CD14-positive monocyte (primary cell): ENCODE measurements at regions not wholly inside any gene's neighbourhood (a gene's known extent, or its start where the extent isn't known, plus 50 kb on each side); places are given as distances from the start of the nearest gene placed in this dataset.

Source experiments
- DNase-seq, 3 donors: peaks; one replicate each; pipeline ENCODE4 v3.0.0-alpha.2; 2011 to 2022
- H2AFZ ChIP-seq: 2 replicates; pipeline ENCODE4 v1.6.0; 2012; ENCODE audit warnings: mild to moderate bottlenecking, low read depth, low read length, inconsistent platforms; ENCODE audit not compliant: insufficient read depth, poor library complexity, severe bottlenecking
- H3K27ac ChIP-seq, 2 donors: 1 replicate in 1 of 2; 2 replicates in 1 of 2; pipeline ENCODE4 v1.5.1; 2012 to 2013; ENCODE audit warnings: low read length in 2 of 2, control low read depth in 1 of 2, inconsistent platforms in 1 of 2, low read depth in 1 of 2, mild to moderate bottlenecking in 1 of 2
- H3K27me3 ChIP-seq, 2 donors: one replicate each; pipeline versions ENCODE4 v1.6.0 to v1.6.1; 2011 to 2013; ENCODE audit warnings: low read length in 2 of 2; ENCODE audit not compliant: control insufficient read depth in 2 of 2, insufficient read depth in 2 of 2
- H3K36me3 ChIP-seq, 2 donors: replicated peaks in 1 of 2; 1 replicate in 1 of 2; 2 replicates in 1 of 2; pipeline versions ENCODE4 v1.5.1 to v1.6.1; 2012 to 2013; ENCODE audit warnings: low read length in 2 of 2, control low read depth in 1 of 2, inconsistent platforms in 1 of 2, mild to moderate bottlenecking in 1 of 2; ENCODE audit not compliant: insufficient read depth in 2 of 2, control insufficient read depth in 1 of 2
- H3K4me1 ChIP-seq, 2 donors: 1 replicate in 1 of 2; 2 replicates in 1 of 2; pipeline versions ENCODE4 v1.5.1 to v1.6.1; 2012 to 2013; ENCODE audit warnings: low read length in 2 of 2, control low read depth in 1 of 2, inconsistent platforms in 1 of 2, mild to moderate bottlenecking in 1 of 2, moderate library complexity in 1 of 2; ENCODE audit not compliant: insufficient read depth in 2 of 2, control insufficient read depth in 1 of 2
- H3K4me2 ChIP-seq: replicated peaks from 2 replicates; pipeline ENCODE3; 2012; ENCODE audit warnings: low read length, moderate library complexity, mild to moderate bottlenecking; ENCODE audit not compliant: poor library complexity, severe bottlenecking; ENCODE audit errors: extremely low read depth
- H3K4me3 ChIP-seq, 3 experiments: fragments of 200-600 bp in 1 of 3; sonication (generic) in 1 of 3; replicated peaks in 1 of 3; 1 replicate in 2 of 3; 2 replicates in 1 of 3; pipeline ENCODE4 v1.5.1; 2011 to 2013; ENCODE audit warnings: low read length in 3 of 3, mild to moderate bottlenecking in 3 of 3, control low read depth in 2 of 3, low read depth in 2 of 3, inconsistent platforms in 1 of 3, moderate library complexity in 1 of 3
- H3K79me2 ChIP-seq: 2 replicates; pipeline ENCODE4 v1.6.0; 2012; ENCODE audit warnings: mild to moderate bottlenecking, control low read depth, inconsistent platforms, low read length, moderate library complexity; ENCODE audit not compliant: insufficient read depth
- H3K9ac ChIP-seq: 2 replicates; pipeline ENCODE4 v1.6.0; 2017; ENCODE audit warnings: low read length, mild to moderate bottlenecking; ENCODE audit not compliant: insufficient read depth, poor library complexity, severe bottlenecking
- H3K9me3 ChIP-seq, 2 donors: replicated peaks in 1 of 2; 1 replicate in 1 of 2; 2 replicates in 1 of 2; pipeline versions ENCODE4 v1.5.1 to v1.6.1; 2012 to 2013; ENCODE audit warnings: low read length in 2 of 2, control low read depth in 1 of 2; ENCODE audit not compliant: control insufficient read depth in 1 of 2, insufficient read depth in 1 of 2
- H4K20me1 ChIP-seq: 2 replicates; pipeline ENCODE4 v1.6.0; 2012; ENCODE audit warnings: mild to moderate bottlenecking, low read length, control low read depth, moderate library complexity; ENCODE audit not compliant: insufficient read depth
- H3K27ac Mint-ChIP-seq, 7 donors: one replicate each; pipeline ENCODE4 v1.8.0; 2020; ENCODE audit warnings: mild to moderate bottlenecking in 7 of 7, mixed read lengths in 7 of 7, moderate library complexity in 6 of 7, inconsistent platforms in 2 of 7
- H3K27me3 Mint-ChIP-seq, 3 donors: one replicate each; pipeline ENCODE4 v1.8.0; 2021 to 2022; ENCODE audit warnings: low read depth in 3 of 3, mild to moderate bottlenecking in 3 of 3, mixed read lengths in 3 of 3, moderate library complexity in 3 of 3, inconsistent platforms in 1 of 3
- H3K36me3 Mint-ChIP-seq, 2 donors: one replicate each; pipeline ENCODE4 v1.8.0; 2020; ENCODE audit warnings: mixed read lengths in 2 of 2, inconsistent platforms in 1 of 2, mild to moderate bottlenecking in 1 of 2
- H3K4me1 Mint-ChIP-seq: one replicate; pipeline ENCODE4 v1.8.0; 2020; ENCODE audit warnings: mild to moderate bottlenecking, mixed read lengths
- H3K4me3 Mint-ChIP-seq, 2 donors: one replicate each; pipeline ENCODE4 v1.8.0; 2020; ENCODE audit warnings: mild to moderate bottlenecking in 2 of 2, mixed read lengths in 2 of 2, moderate library complexity in 1 of 2
- H3K9me3 Mint-ChIP-seq, 7 donors: one replicate each; pipeline ENCODE4 v1.8.0; 2020 to 2022; ENCODE audit warnings: mixed read lengths in 7 of 7, mild to moderate bottlenecking in 6 of 7, moderate library complexity in 6 of 7, inconsistent platforms in 2 of 7
- CTCF ChIP-seq: fragments of 200-600 bp; IDR thresholded peaks from one replicate; pipeline ENCODE4 v1.8.0; 2022; ENCODE audit warnings: antibody characterized with exemption, mild to moderate bottlenecking
- WGBS: methylation state at CpG from one replicate; pipeline ENCODE4 v1.1.5; 2013; ENCODE audit warnings: missing lambda C conversion rate; ENCODE audit not compliant: insufficient coverage; 5-methylcytosine and 5-hydroxymethylcytosine counted together
- intact Hi-C, 2 donors: fragments of 100-400 bp; cut with micrococcal nuclease; formaldehyde crosslinking; loops; one replicate each; pipeline versions ENCODE4 v1.15.0 to v1.15.1; 2023

- DNase-seq: no peak
- Mint-ChIP-seq H3K27me3 (no peaks in the 10 kb centered on the region), H3K27ac (no peak overlapping the region), H3K36me3 (no peaks in the 10 kb centered on the region), H3K9me3 (peaks cover 0 to 6% (median 2%) of the 10 kb centered on the region in 7 donors), H3K4me3 (no peak overlapping the region), H3K4me1 (no peaks in the 10 kb centered on the region)
- Histone ChIP-seq H3K27me3 (no peaks in the 10 kb centered on the region), H3K4me1 (no peaks in the 10 kb centered on the region), H3K27ac (no peak overlapping the region), H3K4me3 (no peak overlapping the region), H2AFZ (no peak overlapping the region), H3K79me2 (no peaks in the 10 kb centered on the region), H3K9me3 (peaks cover 0 to 3% of the 10 kb centered on the region in 2 donors), H3K9ac (no peak overlapping the region), H3K36me3 (no peaks in the 10 kb centered on the region), H3K4me2 (no peak overlapping the region), H4K20me1 (no peaks in the 10 kb centered on the region)
- intact Hi-C loops: no loop called here
- no peak for TF ChIP-seq CTCF
Measured at GRCh38 chr4:62455871-62456270, 1255.7 kb downstream of the ADGRL3 start.

- Histone ChIP-seq H3K9me3 (peaks cover 0 to 3% of the 10 kb centered on the region in 2 donors), H3K36me3 (no peaks in the 10 kb centered on the region), H3K4me2 (no peak overlapping the region), H3K4me3 (no peak overlapping the region), H3K79me2 (no peaks in the 10 kb centered on the region), H4K20me1 (no peaks in the 10 kb centered on the region), H3K27me3 (no peaks in the 10 kb centered on the region), H3K9ac (no peak overlapping the region), H3K27ac (no peak overlapping the region), H3K4me1 (no peaks in the 10 kb centered on the region), H2AFZ (no peak overlapping the region)
- no peak overlapping the region for H3K4me3 Mint-ChIP-seq
- DNase-seq: no peak
- H3K36me3 Mint-ChIP-seq: no peaks in the 10 kb centered on the region
- WGBS: no CpG with 5 or more reads among the region's 1 CpG
- intact Hi-C loops: no loop called here
- no peaks in the 10 kb centered on the region for H3K4me1 Mint-ChIP-seq
- H3K27ac Mint-ChIP-seq: no peak overlapping the region
- no peak for TF ChIP-seq CTCF
- peaks cover 0 to 6% (median 2%) of the 10 kb centered on the region in 7 donors for H3K9me3 Mint-ChIP-seq
- no peaks in the 10 kb centered on the region for H3K27me3 Mint-ChIP-seq
Measured at GRCh38 chr4:62454535-62454934, 1254.4 kb downstream of the ADGRL3 start.
